Brain microvascular endothelial cell (primary cell): ENCODE measurements at regions not wholly inside any gene's neighbourhood (a gene's known extent, or its start where the extent isn't known, plus 50 kb on each side); places are given as distances from the start of the nearest gene placed in this dataset.

Source experiments
- DNase-seq: peaks from one replicate; pipeline ENCODE4 v3.0.0-alpha.2; 2020
- H3K27ac ChIP-seq: fragments of 250-450 bp; sonication (Bioruptor Pico); 2 replicates; pipeline ENCODE4 v1.5.1; 2020; ENCODE audit warnings: mild to moderate bottlenecking, moderate library complexity
- H3K27me3 ChIP-seq: fragments of 250-450 bp; sonication (Bioruptor Pico); replicated peaks from 2 replicates; pipeline ENCODE4 v1.5.1; 2020; ENCODE audit warnings: mild to moderate bottlenecking
- H3K36me3 ChIP-seq: fragments of 250-450 bp; sonication (Bioruptor Pico); replicated peaks from 2 replicates; pipeline ENCODE4 v1.5.1; 2020; ENCODE audit warnings: mild to moderate bottlenecking
- H3K4me3 ChIP-seq: 2 replicates; pipeline ENCODE4 v1.5.1; 2011; ENCODE audit warnings: low read depth, mild to moderate bottlenecking, control low read depth, low read length, moderate library complexity
- CTCF ChIP-seq: IDR thresholded peaks from 2 replicates; pipeline ENCODE4 v1.5.1; 2011; ENCODE audit warnings: low read depth, mild to moderate bottlenecking, moderate library complexity, low read length, control low read depth, inconsistent platforms; ENCODE audit errors: missing control alignments
- in situ Hi-C: cut with HindIII; loops from 2 replicates; pipeline ENCODE4 v1.10.0; 2017; ENCODE audit warnings: low sequenced_read_pairs, low pct_ligation_motif_present

GRCh38 chr3:61454801-61455200, 106.6 kb upstream of the PTPRG start:
- no peak for TF ChIP-seq CTCF
- in situ Hi-C loops, result no loop called here
- Histone ChIP-seq H3K4me3 (no peak overlapping the region), H3K27ac (no peak overlapping the region), H3K36me3 (no peaks in the 10 kb centered on the region), H3K27me3 (no peaks in the 10 kb centered on the region)
- no peak for DNase-seq

- no peak for DNase-seq
- TF ChIP-seq CTCF, result no peak
- Histone ChIP-seq H3K27ac (no peak overlapping the region), H3K36me3 (no peaks in the 10 kb centered on the region), H3K4me3 (no peak overlapping the region), H3K27me3 (no peaks in the 10 kb centered on the region)
- in situ Hi-C loops, result no loop called here
Measured at GRCh38 chr3:61460636-61461035, 100.7 kb upstream of the PTPRG start.

GRCh38 chr3:61463191-61463590, 98.2 kb upstream of the PTPRG start:
- in situ Hi-C loops, result no loop called here
- no peak for DNase-seq

GRCh38 chr3:61464518-61465140, 96.7 kb upstream of the PTPRG start:
- no peaks in the 10 kb centered on the region for H3K36me3 ChIP-seq
- peak; percentile 47 for DNase-seq
- in situ Hi-C loops, result no loop called here
- H3K27me3 ChIP-seq, result no peaks in the 10 kb centered on the region
- H3K4me3 ChIP-seq, result no peak overlapping the region
- H3K27ac ChIP-seq, result peak overlapping the region; percentile 39
- TF ChIP-seq CTCF, result no peak

More at GRCh38 chr3:61463191-61463590, 98.2 kb upstream of the PTPRG start:
- Histone ChIP-seq H3K4me3 (no peak overlapping the region), H3K27me3 (no peaks in the 10 kb centered on the region), H3K27ac (no peak overlapping the region), H3K36me3 (no peaks in the 10 kb centered on the region)
- no peak for TF ChIP-seq CTCF

GRCh38 chr3:61466357-61466756, 95.0 kb upstream of the PTPRG start:
- Histone ChIP-seq H3K36me3 (no peaks in the 10 kb centered on the region), H3K4me3 (no peak overlapping the region), H3K27ac (no peak overlapping the region), H3K27me3 (no peaks in the 10 kb centered on the region)
- TF ChIP-seq CTCF, result no peak
- DNase-seq, result no peak
- in situ Hi-C loops, result no loop called here

GRCh38 chr3:61483997-61484396, 77.4 kb upstream of the PTPRG start:
- H3K4me3 ChIP-seq, result no peak overlapping the region
- H3K27ac ChIP-seq, result no peak overlapping the region
- no peaks in the 10 kb centered on the region for H3K36me3 ChIP-seq
- DNase-seq, result no peak
- in situ Hi-C loops, result no loop called here
- TF ChIP-seq CTCF, result no peak
- no peaks in the 10 kb centered on the region for H3K27me3 ChIP-seq
